Hepatocyte (in vitro differentiated cells): ENCODE measurements at regions not wholly inside any gene's neighbourhood (a gene's known extent, or its start where the extent isn't known, plus 50 kb on each side); places are given as distances from the start of the nearest gene placed in this dataset.

ENCODE experiments used
- DNase-seq: peaks from one replicate; pipeline ENCODE4 v3.0.0-alpha.2; 2016; ENCODE audit warnings: low spot score
- H2AFZ ChIP-seq: fragments of 200-600 bp; sonication (generic); 2 replicates; pipeline ENCODE4 v1.6.0; 2016; ENCODE audit warnings: antibody characterized with exemption, mild to moderate bottlenecking
- H3K27ac ChIP-seq: fragments of 200-600 bp; sonication (generic); 2 replicates; pipeline ENCODE4 v1.5.1; 2016; ENCODE audit warnings: mild to moderate bottlenecking
- H3K27me3 ChIP-seq: fragments of 200-600 bp; sonication (generic); 2 replicates; pipeline ENCODE4 v1.6.1; 2016
- H3K36me3 ChIP-seq: fragments of 200-600 bp; sonication (generic); replicated peaks from 2 replicates; pipeline ENCODE4 v1.5.1; 2016; ENCODE audit warnings: low read depth; ENCODE audit not compliant: insufficient read depth
- H3K4me1 ChIP-seq: fragments of 200-600 bp; sonication (generic); 2 replicates; pipeline ENCODE4 v1.5.1; 2016; ENCODE audit warnings: mild to moderate bottlenecking, moderate library complexity; ENCODE audit not compliant: insufficient read depth
- H3K4me2 ChIP-seq: fragments of 200-600 bp; sonication (generic); 2 replicates; pipeline ENCODE4 v1.6.0; 2016
- H3K4me3 ChIP-seq: fragments of 200-600 bp; sonication (generic); 2 replicates; pipeline ENCODE4 v1.5.1; 2016; ENCODE audit warnings: mild to moderate bottlenecking
- H3K79me2 ChIP-seq: fragments of 200-600 bp; sonication (generic); 2 replicates; pipeline ENCODE4 v1.6.0; 2017; ENCODE audit warnings: mild to moderate bottlenecking
- H3K9me2 ChIP-seq: fragments of 200-600 bp; sonication (generic); replicated peaks from 2 replicates; pipeline ENCODE4 v1.6.0; 2017; ENCODE audit warnings: mild to moderate bottlenecking; ENCODE audit not compliant: insufficient read depth
- H3K9me3 ChIP-seq: fragments of 200-600 bp; sonication (generic); 2 replicates; pipeline ENCODE4 v1.5.1; 2016; ENCODE audit warnings: low read depth, mild to moderate bottlenecking
- H4K20me1 ChIP-seq: fragments of 200-600 bp; sonication (generic); 2 replicates; pipeline ENCODE4 v1.6.0; 2016; ENCODE audit warnings: mild to moderate bottlenecking; ENCODE audit not compliant: insufficient read depth, poor library complexity, severe bottlenecking
- CTCF ChIP-seq: fragments of 200-600 bp; sonication (generic); IDR thresholded peaks from 2 replicates; pipeline ENCODE4 v1.5.1; 2016; ENCODE audit warnings: antibody characterized with exemption, mild to moderate bottlenecking; ENCODE audit not compliant: poor library complexity
- EZH2 ChIP-seq: fragments of 200-600 bp; sonication (generic); IDR thresholded peaks from 2 replicates; pipeline ENCODE4 v1.6.1; 2016; ENCODE audit warnings: antibody characterized with exemption, mild to moderate bottlenecking, borderline replicate concordance
- EZH2phosphoT487 ChIP-seq: fragments of 200-600 bp; sonication (generic); IDR thresholded peaks from one replicate; pipeline ENCODE4 v1.6.1; 2018; ENCODE audit warnings: antibody characterized with exemption, mild to moderate bottlenecking, low read depth, moderate library complexity; ENCODE audit not compliant: unreplicated experiment, severe bottlenecking
- WGBS: methylation state at CpG from one replicate; pipeline ENCODE4 v1.1.6; 2016; ENCODE audit warnings: low lambda C conversion rate; ENCODE audit errors: missing lambda C conversion rate; 5-methylcytosine and 5-hydroxymethylcytosine counted together

GRCh38 chr10:78331391-78331922, 297.8 kb downstream of the RPS24 start:
- Histone ChIP-seq H3K79me2 (no peaks in the 10 kb centered on the region), H3K36me3 (no peaks in the 10 kb centered on the region), H4K20me1 (no peaks in the 10 kb centered on the region), H2AFZ (no peak overlapping the region), H3K9me3 (peaks cover 5% of the 10 kb centered on the region), H3K9me2 (no peaks in the 10 kb centered on the region), H3K4me2 (no peak overlapping the region), H3K4me3 (no peak overlapping the region), H3K27me3 (no peaks in the 10 kb centered on the region), H3K4me1 (no peaks in the 10 kb centered on the region), H3K27ac (no peak overlapping the region)
- WGBS: 58% methylated on average over 6 of the region's 6 CpGs
- TF ChIP-seq EZH2phosphoT487 (no peak), EZH2 (no peak), CTCF (no peak)
- DNase-seq: no peak

GRCh38 chr10:78332012-78332411, 298.3 kb downstream of the RPS24 start:
- Histone ChIP-seq H3K4me1 (no peaks in the 10 kb centered on the region), H3K9me2 (no peaks in the 10 kb centered on the region), H3K4me2 (no peak overlapping the region), H3K27me3 (no peaks in the 10 kb centered on the region), H4K20me1 (no peaks in the 10 kb centered on the region), H3K9me3 (no peaks in the 10 kb centered on the region), H2AFZ (no peak overlapping the region), H3K36me3 (no peaks in the 10 kb centered on the region), H3K79me2 (no peaks in the 10 kb centered on the region), H3K4me3 (no peak overlapping the region), H3K27ac (no peak overlapping the region)
- WGBS: 96% methylated on average over 7 of the region's 7 CpGs
- TF ChIP-seq EZH2phosphoT487 (no peak), CTCF (no peak), EZH2 (no peak)
- no peak for DNase-seq

GRCh38 chr10:78332657-78333056, 299.0 kb downstream of the RPS24 start:
- H3K27me3 ChIP-seq: no peaks in the 10 kb centered on the region
- no peak for TF ChIP-seq EZH2phosphoT487
- no peak for TF ChIP-seq CTCF
- H3K27ac ChIP-seq: no peak overlapping the region
- no peaks in the 10 kb centered on the region for H3K9me3 ChIP-seq
- DNase-seq: no peak
- no peaks in the 10 kb centered on the region for H3K79me2 ChIP-seq
- no peaks in the 10 kb centered on the region for H4K20me1 ChIP-seq
- no peak overlapping the region for H3K4me2 ChIP-seq
- H3K4me3 ChIP-seq: no peak overlapping the region
- no peak overlapping the region for H2AFZ ChIP-seq
- no peaks in the 10 kb centered on the region for H3K36me3 ChIP-seq
- no peaks in the 10 kb centered on the region for H3K9me2 ChIP-seq
- no peaks in the 10 kb centered on the region for H3K4me1 ChIP-seq
